HCT116 (cell line): ENCODE measurements at regions not wholly inside any gene's neighbourhood (a gene's known extent, or its start where the extent isn't known, plus 50 kb on each side); places are given as distances from the start of the nearest gene placed in this dataset.

ENCODE experiments used
- ATAC-seq: fragments of 200-7000 bp; cut with Tn5 transposase; 2 replicates; pipeline ENCODE4 v1.9.1; 2020; ENCODE audit warnings: mild to moderate bottlenecking, moderate library complexity
- BruUV-seq: library from RNA; stranded (reverse); fragments of 400-500 nt; replicated peaks from 2 replicates; lab custom pipeline; 2021; lab: Mats Ljungman, UMichigan
- CTCF ChIA-PET: fragments of 300-600 bp; sonication (Branson Sonifier 250); formaldehyde crosslinking; loops from one replicate; lab custom pipeline; 2021; ENCODE audit warnings: antibody characterized with exemption; lab: Charles Lee
- POLR2A ChIA-PET: fragments of 300-600, 350-600 bp; sonication (Branson Sonifier 250); formaldehyde crosslinking; loops from one replicate; lab custom pipeline; 2021; ENCODE audit warnings: antibody characterized with exemption; lab: Charles Lee
- RAD21 ChIA-PET, 2 experiments: fragments of 300-600 bp; sonication (Branson Sonifier 250); formaldehyde crosslinking; loops; one replicate each; lab custom pipeline; 2023; ENCODE audit warnings: low total read pairs in 2 of 2; ENCODE audit not compliant: uncharacterized antibody in 2 of 2, unreplicated experiment in 2 of 2, low non-redundant PET in 1 of 2; lab: Charles Lee
- DNase-seq: peaks from one replicate; pipeline ENCODE4 v3.0.0-alpha.2; 2010; ENCODE audit warnings: low read depth, low spot score
- H2AFZ ChIP-seq: fragments of 200-600 bp; shearing (Covaris generic), sonication (generic); 2 replicates; pipeline ENCODE4 v1.6.1; 2017; ENCODE audit warnings: low read depth, mixed run types, mixed read lengths, antibody characterized with exemption, low read length; ENCODE audit not compliant: poor library complexity, severe bottlenecking
- H3K27ac ChIP-seq: 2 replicates; pipeline ENCODE4 v1.5.1; 2012; ENCODE audit warnings: low read depth, low read length
- H3K27me3 ChIP-seq: fragments of 200-600 bp; sonication (generic); 2 replicates; pipeline ENCODE4 v1.6.1; 2016; ENCODE audit warnings: mixed run types, low read length, mixed read lengths; ENCODE audit not compliant: insufficient read depth
- H3K36me3 ChIP-seq, 2 experiments: fragments of 200-500 bp in 1 of 2; fragments of 200-600 bp in 1 of 2; sonication (Bioruptor generic) in 1 of 2; sonication (generic) in 1 of 2; 2 replicates each; pipeline versions ENCODE4 v1.5.1 to v1.6.1; 2014 to 2016; ENCODE audit warnings: low read length in 2 of 2, inconsistent platforms in 1 of 2, mixed read lengths in 1 of 2, mixed run types in 1 of 2; ENCODE audit not compliant: insufficient read depth in 2 of 2, control insufficient read depth in 1 of 2
- H3K4me1 ChIP-seq, 2 experiments: fragments of 200-600 bp in 1 of 2; sonication (generic) in 1 of 2; 2 replicates each; pipeline versions ENCODE4 v1.5.1 to v1.6.1; 2012 to 2017; ENCODE audit warnings: low read length in 2 of 2, inconsistent platforms in 1 of 2, mild to moderate bottlenecking in 1 of 2, mixed read lengths in 1 of 2, mixed run types in 1 of 2, moderate library complexity in 1 of 2; ENCODE audit not compliant: insufficient read depth in 2 of 2, control insufficient read depth in 1 of 2
- H3K4me2 ChIP-seq: fragments of 200-600 bp; sonication (generic); 2 replicates; pipeline ENCODE4 v1.6.1; 2017; ENCODE audit warnings: mixed run types, low read length, mixed read lengths
- H3K4me3 ChIP-seq, 2 experiments: fragments of 200-600 bp in 1 of 2; sonication (generic) in 1 of 2; replicated peaks in 1 of 2; 2 replicates each; pipeline ENCODE4 v1.5.1; 2011 to 2016; ENCODE audit warnings: low read length in 2 of 2, control low read depth in 1 of 2, low read depth in 1 of 2, mild to moderate bottlenecking in 1 of 2, mixed read lengths in 1 of 2, mixed run types in 1 of 2
- H3K79me2 ChIP-seq: fragments of 200-600 bp; sonication (generic); 2 replicates; pipeline ENCODE4 v1.6.1; 2017; ENCODE audit warnings: mild to moderate bottlenecking, mixed run types, low read length, moderate library complexity, mixed read lengths; ENCODE audit not compliant: insufficient read depth
- H3K9ac ChIP-seq: fragments of 200-600 bp; sonication (generic); 2 replicates; pipeline ENCODE4 v1.6.1; 2016; ENCODE audit warnings: low read length, mixed read lengths
- H3K9me2 ChIP-seq: fragments of 200-600 bp; sonication (generic), shearing (Covaris generic); 2 replicates; pipeline ENCODE4 v1.6.1; 2017; ENCODE audit warnings: mixed run types, mild to moderate bottlenecking, moderate library complexity; ENCODE audit not compliant: insufficient read depth
- H3K9me3 ChIP-seq, 2 experiments: fragments of 200-500 bp in 1 of 2; fragments of 200-600 bp in 1 of 2; sonication (Bioruptor generic) in 1 of 2; sonication (generic) in 1 of 2; 2 replicates each; pipeline ENCODE4 v1.6.1; 2014 to 2017; ENCODE audit warnings: low read length in 2 of 2, mixed read lengths in 2 of 2, inconsistent platforms in 1 of 2, low read depth in 1 of 2, mild to moderate bottlenecking in 1 of 2, mixed run types in 1 of 2, moderate library complexity in 1 of 2; ENCODE audit not compliant: control insufficient read depth in 1 of 2, insufficient read depth in 1 of 2
- H4K20me1 ChIP-seq: fragments of 200-600 bp; sonication (generic), shearing (Covaris generic); 2 replicates; pipeline ENCODE4 v1.6.1; 2017; ENCODE audit warnings: mixed run types, mild to moderate bottlenecking, moderate library complexity; ENCODE audit not compliant: insufficient read depth
- EZH2phosphoT487 ChIP-seq: fragments of 200-600 bp; IDR thresholded peaks from 2 replicates; pipeline ENCODE4 v1.6.1; 2018; ENCODE audit warnings: antibody characterized with exemption, borderline replicate concordance
- POLR2A ChIP-seq: IDR thresholded peaks from 2 replicates; pipeline ENCODE4 v1.7.0; 2011; ENCODE audit warnings: borderline replicate concordance; ENCODE audit not compliant: insufficient read depth, insufficient read length; ENCODE audit errors: extremely low read depth
- POLR2AphosphoS5 ChIP-seq: IDR thresholded peaks from 2 replicates; pipeline ENCODE4 v1.6.1; 2011; ENCODE audit warnings: mild to moderate bottlenecking, low read depth, low read length, moderate library complexity
- SRF ChIP-seq: IDR thresholded peaks from 2 replicates; pipeline ENCODE4 v1.6.1; 2012; ENCODE audit warnings: low read depth
- TCF7L2 ChIP-seq: IDR thresholded peaks from 2 replicates; pipeline ENCODE4 v1.7.0; 2011; ENCODE audit warnings: borderline replicate concordance, inconsistent platforms; ENCODE audit not compliant: insufficient read depth, insufficient read length; ENCODE audit errors: extremely low read depth
- YY1 ChIP-seq: IDR thresholded peaks from 2 replicates; pipeline ENCODE4 v1.6.1; 2011; ENCODE audit warnings: low read length, low read depth, moderate library complexity, mild to moderate bottlenecking; ENCODE audit not compliant: insufficient replicate concordance; ENCODE audit errors: extremely low read depth
- ZNF274 ChIP-seq: fragments of 200-500 bp; sonication (Bioruptor generic); IDR thresholded peaks from 2 replicates; pipeline ENCODE4 v1.6.1; 2014; ENCODE audit warnings: mild to moderate bottlenecking, low read depth, low read length, inconsistent platforms
- intact Hi-C: fragments of 100-400 bp; cut with micrococcal nuclease; formaldehyde crosslinking; loops from 2 replicates; pipeline ENCODE4 v1.10.0; 2022
- TF ChIP-seq, protein P1 (sequence below): IDR thresholded peaks from 2 replicates; pipeline ENCODE4 v1.6.1; 2012; ENCODE audit warnings: low read depth

DNA sequence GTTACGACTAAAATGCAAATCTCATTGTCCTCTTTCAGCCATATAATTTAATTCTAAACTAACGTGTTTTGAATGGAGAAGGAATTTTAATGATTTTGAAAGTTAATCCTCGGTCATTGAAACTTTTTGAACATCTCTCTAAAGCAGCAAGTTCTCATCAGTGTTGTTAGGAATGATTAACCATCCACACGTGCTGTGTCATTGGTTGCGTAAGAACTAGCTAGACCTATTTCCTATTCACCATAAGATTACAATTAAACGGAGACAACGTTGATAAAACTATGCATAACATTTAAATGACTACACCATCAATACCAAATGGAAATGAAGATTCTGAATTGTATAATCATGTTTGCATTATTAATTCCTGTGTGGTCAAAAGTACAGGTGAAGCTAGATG lies 155.6 kb upstream of the IRS2 start (continued):
- TF ChIP-seq, protein P1, sequence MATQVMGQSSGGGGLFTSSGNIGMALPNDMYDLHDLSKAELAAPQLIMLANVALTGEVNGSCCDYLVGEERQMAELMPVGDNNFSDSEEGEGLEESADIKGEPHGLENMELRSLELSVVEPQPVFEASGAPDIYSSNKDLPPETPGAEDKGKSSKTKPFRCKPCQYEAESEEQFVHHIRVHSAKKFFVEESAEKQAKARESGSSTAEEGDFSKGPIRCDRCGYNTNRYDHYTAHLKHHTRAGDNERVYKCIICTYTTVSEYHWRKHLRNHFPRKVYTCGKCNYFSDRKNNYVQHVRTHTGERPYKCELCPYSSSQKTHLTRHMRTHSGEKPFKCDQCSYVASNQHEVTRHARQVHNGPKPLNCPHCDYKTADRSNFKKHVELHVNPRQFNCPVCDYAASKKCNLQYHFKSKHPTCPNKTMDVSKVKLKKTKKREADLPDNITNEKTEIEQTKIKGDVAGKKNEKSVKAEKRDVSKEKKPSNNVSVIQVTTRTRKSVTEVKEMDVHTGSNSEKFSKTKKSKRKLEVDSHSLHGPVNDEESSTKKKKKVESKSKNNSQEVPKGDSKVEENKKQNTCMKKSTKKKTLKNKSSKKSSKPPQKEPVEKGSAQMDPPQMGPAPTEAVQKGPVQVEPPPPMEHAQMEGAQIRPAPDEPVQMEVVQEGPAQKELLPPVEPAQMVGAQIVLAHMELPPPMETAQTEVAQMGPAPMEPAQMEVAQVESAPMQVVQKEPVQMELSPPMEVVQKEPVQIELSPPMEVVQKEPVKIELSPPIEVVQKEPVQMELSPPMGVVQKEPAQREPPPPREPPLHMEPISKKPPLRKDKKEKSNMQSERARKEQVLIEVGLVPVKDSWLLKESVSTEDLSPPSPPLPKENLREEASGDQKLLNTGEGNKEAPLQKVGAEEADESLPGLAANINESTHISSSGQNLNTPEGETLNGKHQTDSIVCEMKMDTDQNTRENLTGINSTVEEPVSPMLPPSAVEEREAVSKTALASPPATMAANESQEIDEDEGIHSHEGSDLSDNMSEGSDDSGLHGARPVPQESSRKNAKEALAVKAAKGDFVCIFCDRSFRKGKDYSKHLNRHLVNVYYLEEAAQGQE: no peak
- TF ChIP-seq POLR2A (no peak), TCF7L2 (no peak)

DNA sequence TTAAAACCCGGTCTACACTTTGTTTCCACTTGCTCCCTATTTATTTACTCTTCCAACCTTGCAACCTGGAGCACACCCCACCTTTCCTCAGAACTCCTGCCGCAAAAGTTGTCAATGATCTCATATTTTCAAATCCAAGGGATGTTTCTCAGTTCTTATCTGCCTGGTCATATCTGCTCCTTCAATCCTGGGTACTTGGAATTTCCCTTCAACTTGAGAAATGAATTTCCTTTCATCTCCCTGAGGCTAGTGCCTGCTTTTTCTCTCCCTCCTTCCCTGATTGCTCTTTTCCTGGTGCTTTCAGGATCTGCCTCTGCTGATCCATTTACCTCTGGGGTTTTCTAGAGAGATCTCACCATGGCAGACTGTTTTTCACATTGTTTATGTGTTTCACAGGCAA lies 154.8 kb upstream of the IRS2 start:
- H3K9ac ChIP-seq: no peak overlapping the region
- H3K79me2 ChIP-seq: no peaks in the 10 kb centered on the region
- H2AFZ ChIP-seq: no peak overlapping the region
- no peak for TF ChIP-seq ZNF274
- TF ChIP-seq EZH2phosphoT487: no peak
- no peak for TF ChIP-seq POLR2AphosphoS5
- no peak for TF ChIP-seq YY1
- TF ChIP-seq SRF: no peak
- TF ChIP-seq, all 23 proteins: peak for 0
- Histone ChIP-seq H3K36me3 (no peaks in the 10 kb centered on the region), H3K9me2 (no peaks in the 10 kb centered on the region), H3K27ac (no peak overlapping the region), H4K20me1 (no peaks in the 10 kb centered on the region), H3K4me1 (no peaks in the 10 kb centered on the region), H3K4me2 (no peak overlapping the region), H3K27me3 (no peaks in the 10 kb centered on the region), H3K4me3 (no peak overlapping the region), H3K9me3 (no peaks in the 10 kb centered on the region)
- ATAC-seq (no peak), DNase-seq (no peak)
- no TSS peak for BruUV-seq
- CTCF ChIA-PET: no interaction called here
- RAD21 ChIA-PET: no interaction called here
- intact Hi-C loops: no loop called here
- POLR2A ChIA-PET: no interaction called here
